ENCODE measurements at regions not wholly inside any gene's neighbourhood (a gene's known extent, or its start where the extent isn't known, plus 50 kb on each side); places are given as distances from the start of the nearest gene placed in this dataset.

GRCh38 chr4:30783751-30784150 lies 63.6 kb downstream of the PCDH7 start:
- ATAC-seq (ENCODE audit: poor library complexity) (no peak), DNase-seq (no peak)
- intact Hi-C loops (cut with DNase I) = no loop called here

GRCh38 chr4:30789219-30789671 lies 69.1 kb downstream of the PCDH7 start:
- DNase-seq (no peak), ATAC-seq (ENCODE audit: poor library complexity) (no peak)
- intact Hi-C loops (cut with DNase I) = no loop called here

- ATAC-seq (ENCODE audit: poor library complexity) = no peak
- DNase-seq = no peak
- intact Hi-C loops (cut with DNase I) = no loop called here
Observed at GRCh38 chr4:30790123-30790522, 70.0 kb downstream of the PCDH7 start.

GRCh38 chr4:30790998-30791397 lies 70.8 kb downstream of the PCDH7 start:
- ATAC-seq (ENCODE audit: poor library complexity) (no peak), DNase-seq (no peak)
- intact Hi-C loops (cut with DNase I) = no loop called here

GRCh38 chr4:30792601-30793000 lies 72.4 kb downstream of the PCDH7 start:
- intact Hi-C loops (cut with DNase I) = no loop called here
- no peak for ATAC-seq (ENCODE audit: poor library complexity)
- no peak for DNase-seq

- ATAC-seq (ENCODE audit: poor library complexity) (no peak), DNase-seq (no peak)
- intact Hi-C loops (cut with DNase I) = no loop called here
Observed at GRCh38 chr4:30801876-30802275, 81.7 kb downstream of the PCDH7 start.

- intact Hi-C loops (cut with DNase I) = no loop called here
- DNase-seq (no peak), ATAC-seq (ENCODE audit: poor library complexity) (peak; percentile 81)
Observed at GRCh38 chr4:30802622-30803323, 82.6 kb downstream of the PCDH7 start.

GRCh38 chr4:30808276-30808675 lies 88.1 kb downstream of the PCDH7 start:
- DNase-seq (no peak), ATAC-seq (ENCODE audit: poor library complexity) (no peak)
- intact Hi-C loops (cut with DNase I) = no loop called here

GRCh38 chr4:30811296-30811695 lies 91.1 kb downstream of the PCDH7 start:
- intact Hi-C loops (cut with DNase I) = no loop called here
- no peak for ATAC-seq (ENCODE audit: poor library complexity)
- no peak for DNase-seq

GRCh38 chr4:30815685-30816084 lies 95.5 kb downstream of the PCDH7 start:
- intact Hi-C loops (cut with DNase I) = no loop called here
- ATAC-seq (ENCODE audit: poor library complexity) = no peak
- no peak for DNase-seq

- intact Hi-C loops (cut with DNase I) = no loop called here
- ATAC-seq (ENCODE audit: poor library complexity) = no peak
- no peak for DNase-seq
Observed at GRCh38 chr4:30817447-30817846, 97.3 kb downstream of the PCDH7 start.

- intact Hi-C loops (cut with DNase I) = no loop called here
- DNase-seq (no peak), ATAC-seq (ENCODE audit: poor library complexity) (no peak)
Observed at GRCh38 chr4:30818541-30818940, 98.4 kb downstream of the PCDH7 start.

GRCh38 chr4:30821275-30821674 lies 101.1 kb downstream of the PCDH7 start:
- intact Hi-C loops (cut with DNase I) = no loop called here
- ATAC-seq (ENCODE audit: poor library complexity) = no peak

GRCh38 chr4:30821859-30822612 lies 101.9 kb downstream of the PCDH7 start:
- intact Hi-C loops (cut with DNase I) = no loop called here
- DNase-seq = no peak
- ATAC-seq (ENCODE audit: poor library complexity) = no peak

More at GRCh38 chr4:30821275-30821674, 101.1 kb downstream of the PCDH7 start:
- no peak for DNase-seq

GRCh38 chr4:30822911-30823551 lies 102.9 kb downstream of the PCDH7 start:
- intact Hi-C loops (cut with DNase I) = no loop called here
- ATAC-seq (ENCODE audit: poor library complexity) (no peak), DNase-seq (no peak)

GRCh38 chr4:30825008-30825770 lies 105.0 kb downstream of the PCDH7 start:
- DNase-seq (no peak), ATAC-seq (ENCODE audit: poor library complexity) (no peak)
- intact Hi-C loops (cut with DNase I) = no loop called here

- intact Hi-C loops (cut with DNase I) = no loop called here
- ATAC-seq (ENCODE audit: poor library complexity) (no peak), DNase-seq (no peak)
Observed at GRCh38 chr4:30828264-30828926, 108.2 kb downstream of the PCDH7 start.

GRCh38 chr4:30832639-30833038 lies 112.5 kb downstream of the PCDH7 start:
- intact Hi-C loops (cut with DNase I) = no loop called here
- DNase-seq = no peak
- no peak for ATAC-seq (ENCODE audit: poor library complexity)

- ATAC-seq (ENCODE audit: poor library complexity) (no peak), DNase-seq (no peak)
- intact Hi-C loops (cut with DNase I) = no loop called here
Observed at GRCh38 chr4:30833206-30833605, 113.0 kb downstream of the PCDH7 start.
